K562 (cell line): ENCODE measurements at regions not wholly inside any gene's neighbourhood (a gene's known extent, or its start where the extent isn't known, plus 50 kb on each side); places are given as distances from the start of the nearest gene placed in this dataset.

Experiments used
- ATAC-seq: fragments of 200-7000 bp; cut with Tn5 transposase; 3 replicates; pipeline ENCODE4 v1.9.1; 2020; ENCODE audit warnings: moderate library complexity
- BruUV-seq: library from RNA; stranded (reverse); fragments of 400-500 nt; replicated peaks from 2 replicates; lab custom pipeline; 2021; lab: Mats Ljungman, UMichigan
- CTCF ChIA-PET: fragments of 300-600 bp; formaldehyde crosslinking; extraction: SDS; loops from one replicate; lab custom pipeline; 2021; ENCODE audit warnings: low intra/inter-chr PET ratio; lab: Yijun Ruan, JAX
- POLR2A ChIA-PET: fragments of 300-600, 350-650 bp; sonication (Branson Sonifier 250); formaldehyde crosslinking; extraction: SDS; loops from one replicate; lab custom pipeline; 2021; ENCODE audit warnings: antibody characterized with exemption, inconsistent platforms; lab: Yijun Ruan, JAX
- DNase-seq, 4 experiments: peaks; one replicate each; pipeline versions ENCODE4 v3.0.0 to v3.0.0-alpha.2; 2011 to 2018; ENCODE audit warnings: low spot score in 3 of 4, mixed read lengths in 3 of 4; ENCODE audit errors: extremely low read depth in 1 of 4
- FAIRE-seq: peaks from 2 replicates; lab custom pipeline; 2011; peaks lifted over from hg19 to GRCh38; lab: Jason Lieb, UNC
- H2AFZ ChIP-seq: 2 replicates; pipeline ENCODE4 v1.6.0; 2011; ENCODE audit warnings: low read depth, low read length, control low read depth, inconsistent platforms
- H3K27ac ChIP-seq: fragments of 200-600 bp; 3 replicates; pipeline ENCODE4 v1.8.0; 2011; ENCODE audit warnings: low read depth, mild to moderate bottlenecking, control low read depth, inconsistent platforms, low read length, moderate library complexity, mixed read lengths; ENCODE audit errors: extremely low read depth
- H3K27me3 ChIP-seq, 2 experiments: fragments of 300-600 bp in 1 of 2; 2 replicates in 1 of 2; 3 replicates in 1 of 2; pipeline versions ENCODE4 v1.6.0 to v1.8.0; 2011; ENCODE audit warnings: inconsistent platforms in 2 of 2, low read length in 2 of 2, mild to moderate bottlenecking in 1 of 2, mixed read lengths in 1 of 2, moderate library complexity in 1 of 2; ENCODE audit not compliant: control insufficient read depth in 2 of 2, insufficient read depth in 2 of 2
- H3K36me3 ChIP-seq: fragments of 300-600 bp; 3 replicates; pipeline ENCODE4 v1.8.0; 2011; ENCODE audit warnings: mild to moderate bottlenecking, low read length, inconsistent platforms; ENCODE audit not compliant: control insufficient read depth, insufficient read depth
- H3K4me1 ChIP-seq, 2 experiments: fragments of 200-600 bp in 1 of 2; replicated peaks in 1 of 2; 2 replicates in 1 of 2; 3 replicates in 1 of 2; pipeline versions ENCODE4 v1.5.1 to v1.8.0; 2011; ENCODE audit warnings: inconsistent platforms in 2 of 2, low read length in 2 of 2, mild to moderate bottlenecking in 1 of 2, mixed read lengths in 1 of 2, moderate library complexity in 1 of 2; ENCODE audit not compliant: control insufficient read depth in 2 of 2, insufficient read depth in 2 of 2
- H3K4me2 ChIP-seq: 2 replicates; pipeline ENCODE4 v1.6.1; 2011; ENCODE audit warnings: low read length, control low read depth, inconsistent platforms, mixed read lengths; ENCODE audit not compliant: insufficient read depth
- H3K4me3 ChIP-seq: fragments of 200-600 bp; sonication (generic), shearing (Covaris generic); 2 replicates; pipeline ENCODE4 v1.5.1; 2016; ENCODE audit warnings: control low read depth, inconsistent platforms
- H3K79me2 ChIP-seq: fragments of 200-600 bp; 3 replicates; pipeline ENCODE4 v1.8.0; 2011; ENCODE audit warnings: low read length, inconsistent platforms; ENCODE audit not compliant: control insufficient read depth, insufficient read depth
- H3K9ac ChIP-seq, 2 experiments: 2 replicates each; pipeline versions ENCODE4 v1.6.0 to v1.6.1; 2011; ENCODE audit warnings: low read depth in 2 of 2, low read length in 2 of 2, control low read depth in 1 of 2, inconsistent platforms in 1 of 2, mild to moderate bottlenecking in 1 of 2, mixed read lengths in 1 of 2; ENCODE audit not compliant: insufficient read depth in 1 of 2
- H3K9me1 ChIP-seq: one replicate; pipeline ENCODE4 v1.6.0; 2011; ENCODE audit warnings: inconsistent platforms, mild to moderate bottlenecking, low read length, moderate library complexity; ENCODE audit not compliant: control insufficient read depth, insufficient read depth
- H3K9me3 ChIP-seq: replicated peaks from 2 replicates; pipeline ENCODE4 v1.5.1; 2011; ENCODE audit warnings: low read depth, low read length, inconsistent platforms; ENCODE audit not compliant: control insufficient read depth, insufficient read depth
- H4K20me1 ChIP-seq: replicated peaks from 2 replicates; pipeline ENCODE4 v1.6.1; 2011; ENCODE audit warnings: low read length, inconsistent platforms, mixed read lengths; ENCODE audit not compliant: control insufficient read depth, insufficient read depth
- MCM5 ChIP-seq: fragments of 450-650 bp; IDR thresholded peaks from 2 replicates; pipeline ENCODE4 v1.6.1; 2016; ENCODE audit warnings: low read depth
- PCBP2 ChIP-seq: fragments of 200-400 bp; formaldehyde crosslinking; IDR thresholded peaks from 2 replicates; pipeline ENCODE4 v1.6.1; 2018; ENCODE audit warnings: low read length, low read depth, mild to moderate bottlenecking, moderate library complexity; ENCODE audit not compliant: poor library complexity, severe bottlenecking
- PRPF4 ChIP-seq: fragments of 200-400 bp; formaldehyde crosslinking; IDR thresholded peaks from one replicate; pipeline ENCODE4 v1.6.1; 2017; ENCODE audit warnings: low read length, low read depth, mild to moderate bottlenecking; ENCODE audit not compliant: insufficient read depth, poor library complexity, severe bottlenecking
- ZNF561 ChIP-seq: fragments of 450-650 bp; formaldehyde crosslinking; conservative IDR thresholded peaks from 2 replicates; pipeline ENCODE4 v1.4.0; 2020; ENCODE audit warnings: mild to moderate bottlenecking, moderate library complexity
- WGBS: fragments of 100-300 bp; shearing (Covaris generic); methylation state at CpG from one replicate; pipeline ENCODE4 v1.1.6; 2016; ENCODE audit warnings: low coverage, mixed read lengths; ENCODE audit not compliant: insufficient coverage; ENCODE audit errors: missing lambda C conversion rate; 5-methylcytosine and 5-hydroxymethylcytosine counted together
- in situ Hi-C: fragments of 300-500 bp; cut with MboI; formaldehyde crosslinking; loops from 4 replicates; pipeline ENCODE4 v1.15.0; 2018; ENCODE audit warnings: inconsistent platforms, mixed read lengths
- intact Hi-C: fragments of 100-400 bp; cut with micrococcal nuclease; formaldehyde crosslinking; loops from 2 replicates; pipeline ENCODE4 v1.14.2; 2022
- TF ChIP-seq, protein P1 (sequence below): sonication (generic); formaldehyde crosslinking; IDR thresholded peaks from 2 replicates; pipeline ENCODE4 v1.9.0; 2022; ENCODE audit warnings: mild to moderate bottlenecking, missing genetic modification reagents
- TF ChIP-seq, protein P2 (sequence below): fragments of 250-450 bp; sonication (Bioruptor Pico); IDR thresholded peaks from 2 replicates; pipeline ENCODE4 v1.8.0; 2022; ENCODE audit warnings: moderate library complexity, mild to moderate bottlenecking, inconsistent platforms
- TF ChIP-seq, protein P3 (sequence below): fragments of 250-450 bp; sonication (Bioruptor Pico); IDR thresholded peaks from 2 replicates; pipeline ENCODE4 v1.8.0; 2022; ENCODE audit warnings: inconsistent platforms, mild to moderate bottlenecking, moderate library complexity, borderline replicate concordance

DNA sequence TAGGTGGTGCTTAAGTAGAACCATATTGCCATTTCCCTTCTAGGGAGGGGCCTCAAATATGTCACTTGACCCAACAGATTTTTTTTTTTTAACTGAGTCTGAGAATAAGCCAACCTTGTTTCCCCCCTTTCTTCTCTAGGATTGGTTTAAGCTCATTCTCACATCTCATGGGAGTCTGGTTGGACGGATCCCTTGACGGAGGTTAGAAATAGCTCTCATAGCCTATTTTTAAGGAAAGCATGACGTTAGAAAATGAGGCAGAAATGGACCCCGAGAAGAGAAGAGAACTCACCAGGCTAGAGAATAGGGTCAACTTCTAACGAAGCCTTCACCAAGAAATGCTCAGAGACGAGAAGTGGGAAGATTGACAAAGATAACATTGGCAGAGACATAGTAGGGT is 95.1 kb upstream of the ZFHX3 start:
- H3K4me3 ChIP-seq: no peak overlapping the region
- ChIA-PET POLR2A (interaction anchor here (0.9 kb wide), 1 partner anchor 9 kb away, joined by 3 read pairs; no protein-coding TSS in a partner anchor), CTCF (no interaction called here)
- no peaks in the 10 kb centered on the region for H3K9me1 ChIP-seq
- WGBS: 0% methylated on average over 6 of the region's 6 CpGs
- H4K20me1 ChIP-seq: no peaks in the 10 kb centered on the region
- FAIRE-seq (no peak), ATAC-seq (no peak), DNase-seq (no peak)
- BruUV-seq: no TSS peak
- H3K4me1 ChIP-seq: no peaks in the 10 kb centered on the region
- H3K9me3 ChIP-seq: no peaks in the 10 kb centered on the region
- no peak overlapping the region for H3K4me2 ChIP-seq
- H3K27ac ChIP-seq: no peak overlapping the region
- H3K79me2 ChIP-seq: no peaks in the 10 kb centered on the region
- TF ChIP-seq, protein P1, sequence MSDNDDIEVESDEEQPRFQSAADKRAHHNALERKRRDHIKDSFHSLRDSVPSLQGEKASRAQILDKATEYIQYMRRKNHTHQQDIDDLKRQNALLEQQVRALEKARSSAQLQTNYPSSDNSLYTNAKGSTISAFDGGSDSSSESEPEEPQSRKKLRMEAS (CRISPR knock-in tag): no peak
- TF ChIP-seq, protein P2, sequence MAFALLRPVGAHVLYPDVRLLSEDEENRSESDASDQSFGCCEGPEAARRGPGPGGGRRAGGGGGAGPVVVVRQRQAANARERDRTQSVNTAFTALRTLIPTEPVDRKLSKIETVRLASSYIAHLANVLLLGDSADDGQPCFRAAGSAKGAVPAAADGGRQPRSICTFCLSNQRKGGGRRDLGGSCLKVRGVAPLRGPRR (CRISPR knock-in tag): no peak
- TF ChIP-seq ZNF561 (CRISPR knock-in tag) (no peak), MCM5 (no peak), PCBP2 (no peak), PRPF4 (no peak)
- TF ChIP-seq, protein P3, sequence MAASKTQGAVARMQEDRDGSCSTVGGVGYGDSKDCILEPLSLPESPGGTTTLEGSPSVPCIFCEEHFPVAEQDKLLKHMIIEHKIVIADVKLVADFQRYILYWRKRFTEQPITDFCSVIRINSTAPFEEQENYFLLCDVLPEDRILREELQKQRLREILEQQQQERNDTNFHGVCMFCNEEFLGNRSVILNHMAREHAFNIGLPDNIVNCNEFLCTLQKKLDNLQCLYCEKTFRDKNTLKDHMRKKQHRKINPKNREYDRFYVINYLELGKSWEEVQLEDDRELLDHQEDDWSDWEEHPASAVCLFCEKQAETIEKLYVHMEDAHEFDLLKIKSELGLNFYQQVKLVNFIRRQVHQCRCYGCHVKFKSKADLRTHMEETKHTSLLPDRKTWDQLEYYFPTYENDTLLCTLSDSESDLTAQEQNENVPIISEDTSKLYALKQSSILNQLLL (CRISPR knock-in tag): no peak
- no peak overlapping the region for H2AFZ ChIP-seq
- in situ Hi-C loops: no loop called here
- intact Hi-C loops: no loop called here
- no peaks in the 10 kb centered on the region for H3K36me3 ChIP-seq
- H3K27me3 ChIP-seq: peaks cover 18 to 19% of the 10 kb centered on the region in 2 experiments; a peak in 4 of 5 replicates
- H3K9ac ChIP-seq: no peak overlapping the region
